Sigmoid colon (tissue), 3 donors: ENCODE measurements at regions not wholly inside any gene's neighbourhood (a gene's known extent, or its start where the extent isn't known, plus 50 kb on each side); places are given as distances from the start of the nearest gene placed in this dataset.

Experiments
- CTCF ChIP-seq, 4 experiments: fragments of 450-650 bp in 3 of 4; fragments of 200-600 bp in 1 of 4; IDR thresholded peaks; one replicate each; pipeline ENCODE4 v1.5.1; 2016 to 2019; ENCODE audit warnings: antibody characterized with exemption in 4 of 4, mild to moderate bottlenecking in 3 of 4, moderate library complexity in 2 of 4
- POLR2A ChIP-seq, 2 donors: fragments of 450-650 bp; IDR thresholded peaks; one replicate each; pipeline ENCODE4 v1.6.1; 2016; ENCODE audit warnings: antibody characterized with exemption in 2 of 2, mild to moderate bottlenecking in 2 of 2, moderate library complexity in 2 of 2

GRCh38 chr10:117892681-117893220 is 154.0 kb downstream of the RAB11FIP2 start:
- TF ChIP-seq CTCF (IDR thresholded peaks at IDR 0.05) (no peak), POLR2A (IDR thresholded peaks at IDR 0.05) (no peak)
